ENCODE measurements at regions not wholly inside any gene's neighbourhood (a gene's known extent, or its start where the extent isn't known, plus 50 kb on each side); places are given as distances from the start of the nearest gene placed in this dataset.

DNA sequence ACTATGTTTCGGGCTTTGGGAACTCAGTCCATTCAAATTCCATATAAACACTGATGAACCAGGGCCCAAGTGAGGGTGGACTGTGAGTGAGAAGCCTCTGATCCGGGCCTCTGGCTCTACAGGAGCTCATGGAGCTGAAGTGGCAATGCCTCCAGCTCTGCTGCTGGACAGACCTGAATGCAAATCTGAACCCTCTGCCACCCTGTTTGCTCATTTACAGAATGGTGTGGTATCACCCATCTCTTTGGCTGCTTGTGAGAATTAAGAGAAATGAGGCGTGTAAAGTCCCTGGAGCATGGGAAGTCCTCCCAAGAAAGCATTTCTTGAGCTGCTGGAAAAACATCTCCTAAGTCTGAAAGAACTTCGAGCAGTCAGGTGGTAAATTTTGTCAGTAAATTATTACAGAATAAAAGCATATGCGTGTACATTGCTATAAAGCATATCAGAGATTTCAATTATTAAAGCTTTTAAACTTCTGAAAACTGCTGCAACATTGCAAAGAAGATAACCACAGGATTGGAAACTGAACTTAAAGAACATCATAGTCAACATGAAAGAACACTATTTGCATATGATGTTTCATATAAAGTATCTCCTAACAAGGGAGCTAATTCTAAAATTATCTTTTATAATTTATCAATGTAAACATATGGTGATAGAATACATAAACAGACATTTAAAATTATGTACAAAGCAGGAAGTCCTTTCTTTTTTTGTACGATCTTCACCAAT, 369.0 kb downstream of the UQCRFS1 start:
- DNase-seq (ENCODE audit: low read depth): no peak

DNA sequence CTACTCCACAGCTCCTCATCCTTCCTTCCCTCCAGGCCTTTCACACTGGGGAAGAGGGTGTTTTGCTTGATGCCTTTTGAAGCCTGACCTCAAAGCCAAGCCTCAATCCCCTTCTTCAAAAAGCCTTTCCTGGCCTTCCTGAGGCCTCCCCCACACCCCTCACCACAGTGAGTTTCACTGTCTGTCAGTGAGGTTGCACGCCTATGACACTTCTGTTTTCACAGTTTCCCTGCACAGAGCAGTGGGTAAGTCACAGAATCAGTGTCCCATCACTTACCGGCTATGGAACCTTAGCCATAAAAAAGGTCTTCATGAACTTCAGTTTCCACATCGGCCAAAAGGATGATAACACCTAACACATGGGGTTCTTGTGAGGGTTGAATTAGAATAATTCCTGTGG, 371.4 kb downstream of the UQCRFS1 start:
- no peak for DNase-seq (ENCODE audit: low read depth)

GRCh38 chr19:28840891-28841290, 372.1 kb downstream of the UQCRFS1 start:
- DNase-seq (ENCODE audit: low read depth): no peak

- DNase-seq (ENCODE audit: low read depth): no peak
Measured at GRCh38 chr19:28839455-28839854, 373.5 kb downstream of the UQCRFS1 start.

DNA sequence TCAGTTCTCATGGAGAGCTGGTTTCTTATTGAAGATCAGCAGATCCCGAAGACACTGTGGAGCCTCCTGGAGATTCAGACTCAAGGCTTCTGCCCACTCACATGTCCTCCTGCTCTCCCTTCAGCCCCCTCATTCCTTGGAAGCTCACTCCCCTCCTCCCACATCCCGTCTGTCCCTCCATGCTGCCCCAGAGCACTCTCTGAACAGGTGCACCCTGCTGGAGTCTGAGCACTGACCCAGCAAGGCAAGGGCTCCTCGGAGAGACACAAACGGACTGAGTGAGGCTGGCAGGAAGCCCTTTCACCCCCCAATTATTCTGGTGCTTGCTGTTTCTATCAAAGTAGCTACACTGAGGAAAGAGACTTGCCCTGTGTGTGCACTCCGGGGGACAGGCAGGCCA, 374.0 kb downstream of the UQCRFS1 start:
- no peak for DNase-seq (ENCODE audit: low read depth)

GRCh38 chr19:28836421-28836820, 376.5 kb downstream of the UQCRFS1 start:
- no peak for DNase-seq (ENCODE audit: low read depth)

GRCh38 chr19:28834996-28835395, 378.0 kb downstream of the UQCRFS1 start:
- DNase-seq (ENCODE audit: low read depth): no peak

- no peak for DNase-seq (ENCODE audit: low read depth)
Measured at GRCh38 chr19:28831462-28831861, 381.5 kb downstream of the UQCRFS1 start.

DNA sequence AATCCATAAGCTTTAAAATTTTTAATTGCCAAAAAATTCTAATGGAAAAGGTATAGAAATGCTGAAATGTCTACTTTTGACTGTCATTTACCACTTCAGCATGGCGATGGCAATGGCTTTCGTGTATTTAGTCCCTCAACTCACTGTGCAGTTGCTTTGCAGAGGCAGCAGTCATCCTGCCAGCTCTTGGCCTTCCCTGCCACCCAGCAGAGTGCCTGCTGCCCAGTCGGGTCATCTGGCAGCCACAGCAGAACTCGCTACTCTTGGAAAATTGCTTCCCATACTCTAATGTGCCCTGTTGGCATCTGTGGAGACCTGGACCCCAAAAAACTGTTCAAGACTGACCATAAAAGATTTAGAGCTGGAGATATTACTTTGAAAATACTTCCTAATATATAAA, 383.2 kb downstream of the UQCRFS1 start:
- no peak for DNase-seq (ENCODE audit: low read depth)

DNA sequence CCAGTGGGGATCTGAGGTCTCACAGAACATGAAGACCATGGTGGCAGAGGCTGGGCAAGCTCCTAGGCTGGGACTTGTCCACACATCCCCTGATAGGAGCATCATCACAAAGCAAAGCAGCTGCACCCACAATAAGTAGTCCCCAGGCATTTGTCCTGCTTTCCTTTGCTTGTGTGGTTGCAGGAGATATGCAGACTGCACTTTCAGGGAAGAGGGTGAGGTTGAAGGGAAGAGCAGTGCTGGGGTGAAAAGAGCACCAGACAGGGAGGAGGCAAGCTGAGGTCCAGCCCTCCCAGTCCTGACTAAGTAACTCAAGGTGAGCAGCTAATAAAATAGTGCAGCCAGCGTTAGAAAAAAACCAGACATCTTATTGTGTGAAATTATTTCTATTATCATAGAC, 383.6 kb downstream of the UQCRFS1 start:
- DNase-seq (ENCODE audit: low read depth): no peak

- no peak for DNase-seq (ENCODE audit: low read depth)
Measured at GRCh38 chr19:28828276-28828870, 384.6 kb downstream of the UQCRFS1 start.

DNA sequence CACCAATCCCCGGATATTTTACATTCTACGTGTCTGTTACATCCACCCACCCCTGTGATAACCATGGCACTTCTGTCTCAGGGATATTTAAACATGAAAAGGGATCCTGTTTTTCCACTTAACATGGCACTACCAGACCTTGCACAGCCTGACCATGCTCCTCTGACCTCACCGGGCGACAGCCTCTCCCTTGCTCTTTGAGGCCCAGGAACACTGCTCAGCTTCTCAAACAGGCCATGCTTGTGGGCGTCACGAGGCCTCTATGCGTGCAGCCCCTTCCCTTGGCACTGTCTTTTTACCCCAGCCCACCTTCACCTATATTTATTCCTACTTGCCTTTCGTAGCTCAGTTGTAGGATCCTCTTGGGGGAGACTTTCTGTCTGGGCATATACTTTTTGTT, 385.6 kb downstream of the UQCRFS1 start:
- DNase-seq (ENCODE audit: low read depth): no peak

DNA sequence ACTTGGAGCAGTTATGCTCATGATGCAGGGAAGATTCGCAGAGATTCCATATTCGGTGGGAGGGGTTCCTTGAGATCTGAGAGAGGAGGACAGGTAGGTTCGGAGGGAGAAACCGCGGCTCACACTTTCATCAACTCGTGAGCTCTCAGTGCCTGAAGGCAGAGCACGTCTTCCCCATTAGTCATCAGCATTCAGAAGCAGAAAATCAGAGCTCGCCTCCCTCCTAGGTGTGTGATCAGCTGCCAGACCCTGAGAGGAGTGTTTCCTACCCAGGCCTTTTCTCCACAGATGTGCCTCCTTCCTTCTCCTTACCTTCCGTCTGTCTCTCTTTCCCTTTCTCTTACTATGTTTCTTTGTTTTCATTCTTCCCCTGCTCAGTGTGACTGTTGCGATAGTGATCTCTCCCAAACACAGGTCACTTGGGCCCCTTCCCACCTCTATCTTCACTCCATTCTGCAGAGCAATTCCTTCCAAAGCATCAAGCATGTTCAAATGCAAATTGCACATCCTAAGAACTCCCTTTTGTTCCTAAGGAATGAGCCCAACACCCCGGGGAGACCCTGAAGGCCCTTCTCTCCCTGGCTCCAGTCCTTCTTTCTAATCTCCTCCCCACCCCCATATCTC, 389.5 kb downstream of the UQCRFS1 start:
- DNase-seq (ENCODE audit: low read depth): no peak

GRCh38 chr19:28820289-28820688, 392.7 kb downstream of the UQCRFS1 start:
- DNase-seq (ENCODE audit: low read depth): no peak

DNA sequence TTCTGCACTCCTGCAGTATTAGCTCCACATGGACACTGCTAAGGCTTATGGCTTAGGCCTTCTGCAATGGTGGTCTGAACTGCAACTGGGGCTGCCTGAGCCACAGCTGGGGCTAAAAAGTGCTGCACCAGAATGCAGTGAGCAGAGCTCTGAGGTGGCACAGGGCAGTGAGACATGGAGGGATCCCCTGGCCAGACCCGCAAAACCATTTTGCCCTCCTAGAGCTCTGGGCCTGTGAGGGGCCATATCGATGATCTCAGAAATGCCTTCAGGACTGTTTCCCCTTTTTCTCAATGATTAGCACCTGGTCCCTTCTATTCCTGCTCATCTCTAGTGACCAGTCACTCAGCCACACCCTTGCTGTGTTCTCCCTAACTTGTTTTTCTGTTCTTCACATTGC, 397.7 kb downstream of the UQCRFS1 start:
- DNase-seq (ENCODE audit: low read depth): no peak

GRCh38 chr19:28794301-28794700, 418.6 kb downstream of the UQCRFS1 start:
- DNase-seq (ENCODE audit: low read depth): no peak

DNA sequence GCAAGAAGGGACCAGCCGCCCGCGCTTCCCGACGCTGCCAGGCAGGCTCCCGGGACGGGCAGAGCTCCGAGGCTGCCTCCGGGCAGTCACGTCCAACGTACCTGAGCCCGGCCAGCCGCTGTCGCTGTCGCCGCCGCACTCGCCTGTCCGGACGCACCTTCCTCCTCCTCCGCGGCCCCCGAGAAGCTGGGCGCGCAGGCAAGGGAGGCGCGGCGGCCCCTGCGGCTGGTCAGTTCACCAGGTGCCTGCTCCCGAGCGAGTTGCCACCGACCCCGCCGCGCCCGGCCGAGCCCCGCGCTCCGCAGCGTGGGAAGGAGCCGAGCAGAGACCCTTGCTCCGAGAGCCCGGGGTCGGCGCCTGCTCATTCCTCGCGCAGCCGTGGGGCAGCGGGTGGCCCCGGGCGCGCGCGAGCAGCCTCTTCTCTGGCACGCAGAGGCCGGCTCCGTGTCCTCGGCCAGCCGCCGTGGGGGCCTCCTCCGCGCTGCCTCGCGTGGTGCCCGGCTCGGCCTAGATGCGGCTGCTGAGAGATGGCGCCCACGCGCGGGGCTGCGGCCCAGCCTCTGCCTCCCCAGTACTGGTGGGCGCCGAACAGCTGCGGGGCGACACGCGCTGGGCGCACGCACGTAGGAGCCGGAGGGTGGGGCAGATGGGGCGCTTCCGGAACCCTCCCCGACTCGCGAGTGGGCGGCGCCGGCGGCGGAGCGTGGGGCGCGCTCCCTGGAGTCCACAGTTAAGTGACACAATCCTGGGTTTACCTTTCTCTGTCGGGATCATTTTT, 419.4 kb downstream of the UQCRFS1 start:
- DNase-seq (ENCODE audit: low read depth): no peak

- DNase-seq (ENCODE audit: low read depth): no peak
Measured at GRCh38 chr19:28785971-28786370, 427.0 kb downstream of the UQCRFS1 start.

DNA sequence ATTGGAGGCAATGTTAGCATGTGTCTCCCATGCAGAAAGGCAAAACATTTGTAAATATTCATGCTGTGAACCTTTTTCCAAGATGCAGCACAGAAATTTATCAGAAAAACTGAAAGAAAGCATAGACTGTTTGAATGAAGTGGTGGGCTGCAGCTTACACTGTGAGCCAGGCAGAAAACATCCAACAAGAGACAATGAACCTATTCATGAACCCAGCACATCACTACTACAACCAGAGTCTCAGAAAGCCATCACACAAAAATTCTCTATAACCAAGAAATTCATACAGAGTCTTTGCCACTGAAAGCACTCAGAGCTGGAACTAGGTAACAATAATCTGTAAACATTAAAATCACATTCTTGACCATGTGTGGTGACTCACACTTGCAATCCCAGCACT, 448.9 kb downstream of the UQCRFS1 start:
- no peak for DNase-seq (ENCODE audit: low read depth)

DNA sequence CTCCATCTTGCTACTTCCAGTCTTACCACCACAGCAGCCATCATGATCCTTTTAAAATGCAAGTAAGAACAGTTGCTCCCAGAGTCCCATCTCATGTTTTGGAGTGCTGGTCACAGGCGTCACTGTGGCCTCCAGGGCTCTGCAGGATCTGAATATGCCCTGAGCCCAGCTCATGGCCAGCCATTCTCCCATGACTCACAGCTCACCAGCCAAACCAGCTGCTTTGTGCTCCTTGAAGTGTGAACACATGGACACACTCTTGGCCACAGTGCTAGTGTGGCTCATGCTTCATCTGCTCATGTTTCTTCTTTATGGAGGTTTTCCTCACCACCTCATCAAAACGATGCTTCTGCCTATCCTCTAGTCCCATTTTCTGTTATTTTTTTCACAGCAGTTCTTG, 466.5 kb downstream of the UQCRFS1 start:
- no peak for DNase-seq (ENCODE audit: low read depth)

DNA sequence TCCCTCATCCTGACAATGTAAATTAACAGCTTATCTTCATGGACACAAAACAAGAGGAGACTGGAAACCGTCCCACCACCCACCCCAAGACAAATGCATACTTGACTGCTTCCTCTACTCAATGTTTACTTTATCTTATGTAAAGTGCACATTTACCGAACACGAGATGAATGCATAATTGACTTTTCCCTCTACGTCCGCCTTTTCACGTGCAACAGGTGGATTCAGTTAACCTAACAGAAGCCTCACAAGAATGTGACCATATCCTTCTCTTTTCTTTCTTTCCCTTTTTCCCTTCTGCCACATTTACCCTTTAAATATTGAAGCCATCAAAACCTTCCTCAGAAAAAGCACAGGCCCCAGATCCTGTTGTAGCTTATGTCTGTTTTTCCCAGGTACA, 468.0 kb downstream of the UQCRFS1 start:
- no peak for DNase-seq (ENCODE audit: low read depth)

DNA sequence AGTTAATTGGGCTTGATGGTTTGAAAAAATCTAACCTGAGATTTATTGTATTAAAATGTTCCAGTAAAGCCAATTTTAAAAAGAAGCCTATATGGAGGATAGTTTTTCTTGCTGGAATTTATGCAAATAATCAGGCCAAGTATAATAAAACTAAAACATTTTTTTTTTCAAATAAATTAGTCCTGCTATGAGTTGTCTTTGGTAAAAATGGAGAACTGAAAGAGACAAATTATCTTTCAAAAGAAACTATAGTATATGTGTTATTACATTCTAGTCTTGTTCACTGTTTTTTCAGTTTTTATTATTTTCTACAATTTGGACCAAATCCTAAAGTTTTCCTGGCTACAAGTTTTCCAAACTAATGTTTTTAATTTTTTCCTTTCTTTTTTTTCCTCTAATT, 468.9 kb downstream of the UQCRFS1 start:
- no peak for DNase-seq (ENCODE audit: low read depth)
